ENCODE measurements at regions not wholly inside any gene's neighbourhood (a gene's known extent, or its start where the extent isn't known, plus 50 kb on each side); places are given as distances from the start of the nearest gene placed in this dataset.

DNA sequence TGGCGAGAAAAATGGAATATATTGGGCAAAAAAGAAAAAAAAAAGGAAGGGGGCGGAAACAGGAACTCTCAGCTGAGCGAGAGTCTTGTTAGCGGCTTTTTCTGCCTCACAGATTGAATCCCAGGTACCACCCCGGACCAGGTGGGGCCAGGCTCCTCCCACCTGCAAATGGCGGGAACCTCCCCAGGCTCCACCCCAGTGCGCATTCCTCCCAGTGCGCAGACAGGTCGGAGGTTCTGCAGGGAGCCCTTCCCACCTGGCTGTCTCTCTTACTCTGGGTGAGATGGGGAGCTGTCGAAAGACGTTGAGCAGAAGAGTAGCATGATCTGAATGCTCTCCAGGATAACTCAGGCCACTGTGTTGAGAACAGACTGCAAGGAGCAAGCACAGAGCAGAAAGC, 57.0 kb upstream of the ETV6 start:
- TF ChIP-seq CTCF (IDR thresholded peaks at IDR 0.05; ENCODE audit: unreplicated experiment in 3 of 3), result no peak
- no peak overlapping the region for H3K27ac Mint-ChIP-seq
- no peaks in the 10 kb centered on the region for H3K36me3 Mint-ChIP-seq (ENCODE audit: low read depth)
- H3K27me3 Mint-ChIP-seq (ENCODE audit: low read depth), result no peaks in the 10 kb centered on the region
- H3K9me3 Mint-ChIP-seq, result no peaks in the 10 kb centered on the region
- no peaks in the 10 kb centered on the region for H3K4me1 Mint-ChIP-seq
- H3K4me3 Mint-ChIP-seq, result no peak overlapping the region

GRCh38 chr12:11593013-11593412, 56.5 kb upstream of the ETV6 start:
- no peaks in the 10 kb centered on the region for H3K9me3 Mint-ChIP-seq
- no peak overlapping the region for H3K4me3 Mint-ChIP-seq
- no peaks in the 10 kb centered on the region for H3K4me1 Mint-ChIP-seq
- H3K36me3 Mint-ChIP-seq (ENCODE audit: low read depth), result no peaks in the 10 kb centered on the region
- H3K27ac Mint-ChIP-seq, result no peak overlapping the region
- H3K27me3 Mint-ChIP-seq (ENCODE audit: low read depth), result no peaks in the 10 kb centered on the region
- TF ChIP-seq CTCF (IDR thresholded peaks at IDR 0.05; ENCODE audit: unreplicated experiment in 3 of 3), result no peak

DNA sequence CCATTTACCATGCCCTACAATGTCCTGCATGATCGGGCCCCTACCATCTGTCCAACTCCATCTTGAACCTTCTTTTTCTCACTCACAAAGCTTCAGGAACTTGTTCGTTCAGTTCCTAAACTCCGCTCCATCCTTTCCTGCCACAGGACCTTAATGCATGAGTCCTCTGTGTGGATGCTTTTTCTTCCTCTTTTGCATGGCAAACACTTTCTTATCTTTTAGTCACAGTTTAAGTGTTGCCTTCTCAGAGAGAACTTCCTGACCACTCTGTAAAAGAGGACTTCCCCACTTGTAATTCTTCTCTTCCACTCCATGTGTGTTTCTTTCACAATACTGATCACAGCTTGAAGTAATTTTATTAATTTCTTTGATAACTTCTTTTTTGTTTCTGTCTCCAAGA, 54.4 kb upstream of the ETV6 start:
- Mint-ChIP-seq H3K27ac (no peak overlapping the region), H3K4me3 (no peak overlapping the region), H3K9me3 (no peaks in the 10 kb centered on the region), H3K27me3 (ENCODE audit: low read depth) (no peaks in the 10 kb centered on the region), H3K36me3 (ENCODE audit: low read depth) (no peaks in the 10 kb centered on the region), H3K4me1 (no peaks in the 10 kb centered on the region)
- TF ChIP-seq CTCF (IDR thresholded peaks at IDR 0.05; ENCODE audit: unreplicated experiment in 3 of 3), result no peak

DNA sequence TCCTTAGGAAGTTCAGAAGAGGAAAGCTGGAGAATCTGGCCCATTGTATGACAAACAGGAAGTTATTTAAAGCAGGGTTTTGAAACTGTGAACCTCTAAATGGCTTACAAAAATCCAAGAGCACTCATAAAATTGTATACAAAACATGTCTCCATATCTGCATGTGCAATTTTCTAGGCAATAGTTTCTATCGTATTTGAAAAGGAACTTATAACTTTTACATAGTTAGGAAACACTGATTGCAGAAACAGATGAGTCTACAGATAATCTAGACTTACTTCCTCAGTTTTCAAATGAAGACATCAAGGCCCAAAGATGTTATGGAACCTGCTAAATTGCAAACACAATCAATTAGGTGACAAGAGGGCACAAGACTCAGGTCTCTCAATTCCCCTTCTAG, 53.3 kb upstream of the ETV6 start:
- H3K4me3 Mint-ChIP-seq, result no peak overlapping the region
- no peaks in the 10 kb centered on the region for H3K27me3 Mint-ChIP-seq (ENCODE audit: low read depth)
- TF ChIP-seq CTCF (IDR thresholded peaks at IDR 0.05; ENCODE audit: unreplicated experiment in 3 of 3), result no peak
- no peak overlapping the region for H3K27ac Mint-ChIP-seq
- H3K4me1 Mint-ChIP-seq, result no peaks in the 10 kb centered on the region
- no peaks in the 10 kb centered on the region for H3K9me3 Mint-ChIP-seq
- no peaks in the 10 kb centered on the region for H3K36me3 Mint-ChIP-seq (ENCODE audit: low read depth)

- TF ChIP-seq CTCF (IDR thresholded peaks at IDR 0.05; ENCODE audit: unreplicated experiment in 3 of 3), result no peak
- H3K36me3 Mint-ChIP-seq (ENCODE audit: low read depth), result no peaks in the 10 kb centered on the region
- no peak overlapping the region for H3K4me3 Mint-ChIP-seq
- H3K4me1 Mint-ChIP-seq, result no peaks in the 10 kb centered on the region
- H3K9me3 Mint-ChIP-seq, result no peaks in the 10 kb centered on the region
- H3K27ac Mint-ChIP-seq, result no peak overlapping the region
- H3K27me3 Mint-ChIP-seq (ENCODE audit: low read depth), result no peaks in the 10 kb centered on the region
Measured at GRCh38 chr12:11598900-11599299, 50.6 kb upstream of the ETV6 start.
